HG03460 (cell line): ENCODE measurements at regions not wholly inside any gene's neighbourhood (a gene's known extent, or its start where the extent isn't known, plus 50 kb on each side); places are given as distances from the start of the nearest gene placed in this dataset.
"Not testable (repeated sequence)": the region's sequence is repeated elsewhere in the genome, so short reads cannot be mapped to it uniquely, and the experiment has no call there.

ENCODE experiments used
- ATAC-seq: cut with Tn5 transposase; IDR thresholded peaks from one replicate; pipeline ENCODE4 v1.9.1; 2021; ENCODE audit not compliant: unreplicated experiment

DNA sequence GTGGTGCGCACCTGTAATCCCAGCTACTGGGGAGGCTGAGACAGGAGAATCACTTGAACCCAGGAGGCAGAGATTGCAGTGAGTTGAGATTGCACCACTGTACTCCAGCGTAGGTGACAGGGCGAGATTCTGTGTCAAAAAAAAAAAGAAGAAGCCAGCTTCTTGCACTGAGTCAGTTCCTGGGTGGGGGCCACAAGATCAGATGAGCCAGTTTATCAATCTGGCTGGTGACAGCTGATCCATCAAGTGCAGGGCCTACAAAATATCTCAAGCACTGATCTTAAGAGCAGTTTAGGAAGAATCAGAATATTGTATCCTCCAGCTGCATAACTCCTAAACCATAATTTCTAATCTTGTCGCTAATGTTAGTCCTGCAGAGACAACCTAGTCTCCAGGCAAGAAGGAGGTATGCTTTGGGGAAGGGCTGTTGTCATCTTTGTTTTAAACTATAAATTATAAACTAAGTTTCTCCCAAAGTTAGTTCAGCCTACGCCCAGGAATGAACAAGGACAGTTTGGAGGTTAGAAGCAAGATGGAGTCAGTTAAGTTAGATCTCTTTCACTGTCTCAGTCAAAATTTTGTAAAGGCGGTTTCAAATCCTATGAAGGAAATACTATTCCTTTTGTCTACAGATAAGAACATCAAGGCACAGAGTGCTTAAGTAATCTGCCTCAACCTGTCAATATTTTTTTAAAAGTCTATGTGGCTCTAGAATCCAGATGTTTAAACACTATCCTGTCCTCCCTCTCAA, 139.0 kb upstream of the NUDT4 start:
- not testable (repeated sequence) for ATAC-seq

DNA sequence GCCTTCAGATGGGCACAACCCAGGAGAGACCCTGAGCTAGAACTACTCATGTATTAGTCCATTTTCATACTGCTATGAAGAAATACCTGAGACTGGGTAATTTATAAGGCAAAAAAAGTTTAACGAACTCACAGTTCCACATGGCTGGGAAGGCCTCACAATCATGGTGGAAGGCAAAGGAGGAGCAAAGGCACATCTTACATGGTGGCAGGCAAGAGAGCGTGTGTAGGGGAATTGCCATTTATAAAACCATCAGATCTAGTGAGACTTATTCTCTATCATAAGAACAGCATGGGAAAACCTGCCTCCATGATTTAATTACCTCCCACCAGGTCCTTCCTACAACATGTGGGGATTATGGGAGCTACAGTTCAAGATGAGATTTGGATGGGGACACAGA, 137.9 kb upstream of the NUDT4 start:
- not testable (repeated sequence) for ATAC-seq

DNA sequence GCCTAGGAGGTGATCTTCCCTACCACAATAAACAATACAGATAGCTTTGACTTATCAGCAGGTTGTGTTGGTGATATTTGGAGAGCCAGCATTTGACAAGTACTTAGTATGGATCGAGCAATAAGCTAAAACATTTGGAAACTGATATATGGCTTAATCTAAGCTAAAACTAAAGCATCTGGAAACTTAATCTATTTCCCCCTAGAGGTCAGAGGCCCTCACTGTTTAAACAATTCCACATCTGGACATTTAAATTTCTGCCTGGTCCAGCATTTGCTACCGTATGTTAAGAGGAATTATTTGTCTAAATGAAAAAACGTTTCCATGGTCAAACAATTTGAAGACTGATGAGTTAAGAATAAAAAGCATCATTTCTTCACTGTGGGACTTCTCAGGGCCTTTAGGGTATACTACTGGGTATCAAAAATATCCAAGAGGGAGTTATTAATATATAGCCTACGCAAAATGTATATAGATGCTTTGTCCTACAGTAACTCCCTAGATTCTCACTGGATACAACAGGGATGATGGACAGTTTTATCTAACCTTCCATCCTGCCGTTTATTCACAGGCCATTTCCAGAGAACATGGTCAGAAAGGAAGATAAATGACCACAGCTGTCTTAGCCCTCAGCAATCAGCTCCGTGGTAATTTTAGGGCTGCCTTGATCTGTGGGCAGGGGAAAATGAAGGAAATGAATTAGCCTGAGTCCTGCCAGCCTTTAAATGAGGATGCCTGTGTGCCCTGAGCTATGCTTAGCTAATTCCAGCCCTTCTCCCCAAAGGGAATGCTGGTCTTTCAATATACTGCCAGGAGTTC, 135.4 kb upstream of the NUDT4 start:
- no peak for ATAC-seq

DNA sequence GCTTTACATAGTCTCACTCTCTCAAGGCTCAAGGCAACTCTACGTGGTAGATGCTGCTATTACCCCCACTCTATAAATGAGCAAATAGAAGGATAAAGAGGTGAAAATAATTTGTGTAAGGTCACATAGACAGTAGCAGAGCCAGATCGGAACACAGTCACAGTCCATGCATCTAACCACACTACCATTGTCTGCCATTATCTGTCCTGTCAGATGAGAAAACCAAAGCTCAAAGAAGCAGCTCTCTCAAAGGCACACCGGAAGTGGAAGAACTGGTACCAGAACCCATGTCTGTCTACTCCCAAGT, 134.4 kb upstream of the NUDT4 start:
- ATAC-seq: peak; percentile 15

DNA sequence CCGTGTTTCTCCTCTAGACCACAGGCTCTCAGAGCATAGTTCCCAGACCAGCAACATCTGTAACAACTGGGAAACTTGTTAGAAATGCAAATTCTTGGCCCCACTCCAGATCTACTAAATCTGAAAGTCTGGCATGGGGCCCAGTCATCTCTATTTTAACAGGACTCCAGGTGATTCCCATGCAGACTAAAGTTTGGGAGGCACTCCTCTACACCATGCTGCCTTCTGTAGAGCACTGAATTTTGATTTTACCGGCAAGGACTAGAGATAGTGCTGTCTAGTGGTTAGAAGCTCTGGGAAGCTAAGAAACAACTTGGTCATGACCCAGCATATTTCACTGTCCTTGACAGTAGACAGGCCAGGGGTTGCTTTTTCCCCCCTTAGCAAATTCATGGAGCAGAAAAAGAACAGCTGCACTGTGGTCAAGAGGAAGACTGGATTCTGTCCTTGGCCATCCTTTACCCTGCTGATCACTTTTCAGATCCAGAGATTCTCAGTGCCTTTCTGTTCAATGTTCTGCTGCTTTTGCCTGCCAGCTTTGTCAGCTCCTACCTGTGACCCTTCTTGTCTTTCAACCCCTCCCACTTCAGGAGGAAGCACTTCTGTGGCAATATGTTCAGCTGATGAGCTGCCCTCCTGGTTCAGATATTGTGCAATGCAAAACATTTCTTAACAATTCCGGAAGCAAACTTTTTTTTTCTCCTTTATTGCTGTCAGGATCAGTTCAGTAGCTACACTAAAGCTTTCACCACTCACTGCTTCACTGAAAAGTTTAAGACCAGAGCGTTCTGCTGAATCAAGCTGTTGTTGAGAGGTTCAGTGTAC, 133.8 kb upstream of the NUDT4 start:
- ATAC-seq: peak; percentile 46

DNA sequence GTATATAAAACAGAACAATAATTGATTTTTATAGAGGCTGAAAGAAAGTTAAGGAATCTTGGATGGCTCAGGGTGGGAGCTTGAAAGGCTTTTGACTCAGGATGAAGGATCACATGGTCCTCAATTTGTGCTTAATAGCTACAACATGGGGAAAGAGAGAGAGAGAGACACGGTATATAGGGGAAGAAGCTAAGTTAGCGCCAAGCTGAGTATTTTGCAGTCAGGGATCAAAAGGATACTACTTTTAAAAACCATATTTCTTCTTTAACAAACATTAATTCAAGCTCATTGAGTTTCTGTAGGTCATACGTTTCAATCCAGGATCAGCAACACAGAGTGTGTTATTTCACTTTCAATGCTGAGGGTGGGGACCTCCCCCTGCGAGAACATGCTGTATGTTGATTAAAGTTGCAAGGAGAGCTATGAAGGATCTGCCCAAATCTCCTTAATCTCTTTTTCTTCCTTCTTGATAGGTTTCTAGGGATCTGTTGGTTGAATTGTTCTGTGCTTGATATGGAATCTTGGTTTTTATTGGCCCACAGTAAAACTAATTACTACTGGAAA, 133.1 kb upstream of the NUDT4 start:
- ATAC-seq: no peak

DNA sequence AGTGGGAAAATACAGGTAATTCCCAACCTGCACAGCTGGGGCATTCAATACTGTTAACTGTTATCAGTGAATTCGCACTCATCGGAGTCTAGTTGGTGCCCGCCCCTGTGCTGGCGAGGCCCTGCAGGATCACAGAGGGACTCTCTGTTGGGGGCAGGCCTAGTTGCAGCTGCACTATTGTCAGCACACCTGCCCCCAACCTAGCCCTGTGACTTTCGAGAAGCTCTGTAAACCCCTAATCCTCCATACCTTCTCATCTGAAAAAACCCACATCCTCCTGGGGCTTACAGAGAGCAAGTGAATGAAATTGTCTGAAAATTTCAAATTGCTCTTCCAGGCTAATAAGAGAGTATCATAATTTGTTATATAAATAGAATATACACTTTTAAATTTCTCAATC, 132.2 kb upstream of the NUDT4 start:
- ATAC-seq: peak; percentile 60

DNA sequence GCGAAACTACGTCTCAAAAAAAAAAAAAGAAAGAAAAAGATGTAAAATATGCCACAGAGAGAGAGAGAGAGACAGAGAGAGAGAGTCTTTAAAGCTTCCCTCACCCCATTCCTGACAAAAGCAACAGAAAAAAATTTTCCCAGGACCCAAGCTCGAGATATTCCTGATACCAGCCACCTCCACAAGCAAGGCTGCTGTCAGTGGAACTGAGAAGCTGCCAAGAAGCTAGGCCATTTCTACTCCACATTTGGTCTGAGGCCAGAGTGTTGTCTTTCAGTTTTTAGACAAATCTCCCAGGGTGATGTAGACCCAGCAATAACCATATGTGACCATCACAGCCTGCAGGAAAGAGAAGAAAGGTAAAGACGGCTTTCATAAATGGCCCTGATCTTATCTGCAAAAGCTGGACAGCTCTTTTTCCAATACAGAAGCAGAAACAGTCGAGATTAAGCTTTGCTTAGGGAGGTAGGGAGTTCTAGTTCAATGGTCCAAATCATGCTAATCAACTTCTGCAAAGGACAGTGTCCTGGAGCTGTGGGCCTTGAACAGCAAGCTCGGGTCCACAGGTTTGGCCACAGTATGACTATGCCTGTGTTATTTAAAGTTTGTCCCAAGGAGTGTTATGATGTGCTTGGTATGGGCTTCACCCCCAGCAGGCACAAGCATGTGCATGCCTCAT, 130.3 kb upstream of the NUDT4 start:
- no peak for ATAC-seq

DNA sequence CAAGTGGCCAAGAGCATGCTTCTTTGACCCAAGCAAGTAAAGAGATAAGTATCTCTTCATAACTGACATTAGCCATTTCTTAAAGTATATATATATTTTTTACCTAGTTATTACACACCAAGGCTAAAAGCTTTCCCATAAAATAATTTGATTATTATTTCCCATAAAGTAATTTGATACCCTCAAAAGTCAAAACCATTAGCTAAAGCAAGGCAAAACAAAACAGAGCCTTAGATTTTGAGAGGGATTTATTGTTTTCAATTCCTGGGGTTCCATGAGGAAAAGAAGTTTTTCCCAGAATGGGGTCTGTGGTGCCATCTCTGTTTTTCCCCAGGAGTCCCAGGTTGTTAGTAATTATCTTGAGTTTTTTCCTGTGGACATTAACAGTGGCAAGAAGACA, 125.5 kb upstream of the NUDT4 start:
- ATAC-seq: no peak

DNA sequence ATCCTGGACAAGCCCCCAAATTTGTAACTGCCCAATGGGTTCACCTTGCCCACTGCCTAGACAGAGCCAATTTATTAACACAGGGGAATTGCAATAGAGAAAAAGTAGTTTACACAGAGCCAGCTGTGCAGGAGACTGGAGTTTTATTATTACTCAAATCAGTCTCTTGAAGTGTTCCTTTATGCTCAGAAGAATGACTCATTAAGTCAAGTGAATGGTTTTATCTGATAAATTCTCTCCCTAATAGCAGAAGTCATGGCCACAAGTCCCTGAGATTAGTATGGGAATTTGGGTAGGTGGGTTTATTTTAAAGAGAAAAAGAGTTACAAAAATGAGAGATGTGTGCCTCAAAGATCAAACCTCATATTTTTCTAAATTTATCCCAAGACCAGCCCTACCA, 122.8 kb upstream of the NUDT4 start:
- no peak for ATAC-seq

DNA sequence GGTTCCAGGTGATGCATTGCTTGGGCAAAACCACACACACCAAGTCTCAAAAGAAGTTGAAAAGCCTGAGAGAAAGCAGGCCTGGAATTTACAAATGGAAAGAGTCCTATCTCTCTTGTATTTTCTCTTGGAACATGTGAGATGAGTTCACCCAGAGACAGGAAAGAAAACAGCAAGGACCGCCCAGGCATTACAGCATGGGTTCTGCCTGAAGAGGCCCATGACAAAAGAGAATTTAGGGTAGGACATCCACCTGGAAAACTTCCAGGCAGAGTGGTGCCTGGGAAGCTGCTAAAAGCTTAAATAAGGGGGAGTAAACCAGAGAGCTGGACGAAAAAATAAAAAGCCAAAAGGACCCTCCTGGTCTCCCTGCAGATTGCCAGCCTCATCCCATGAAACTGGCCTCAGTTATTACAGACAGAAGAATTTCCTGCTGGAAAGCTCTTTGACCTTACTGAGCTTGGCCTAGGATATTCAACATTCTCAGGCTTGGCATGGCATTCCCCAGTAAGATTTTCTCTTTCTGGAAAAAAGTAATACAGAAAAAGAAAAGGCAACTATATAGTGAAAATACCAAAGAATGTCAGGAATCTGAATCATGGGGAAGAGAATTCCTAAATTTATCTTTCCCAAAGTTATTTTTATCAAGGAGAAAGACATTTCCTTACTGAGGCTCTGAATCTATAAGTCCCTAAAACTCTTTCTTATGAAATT, 121.3 kb upstream of the NUDT4 start:
- no peak for ATAC-seq

DNA sequence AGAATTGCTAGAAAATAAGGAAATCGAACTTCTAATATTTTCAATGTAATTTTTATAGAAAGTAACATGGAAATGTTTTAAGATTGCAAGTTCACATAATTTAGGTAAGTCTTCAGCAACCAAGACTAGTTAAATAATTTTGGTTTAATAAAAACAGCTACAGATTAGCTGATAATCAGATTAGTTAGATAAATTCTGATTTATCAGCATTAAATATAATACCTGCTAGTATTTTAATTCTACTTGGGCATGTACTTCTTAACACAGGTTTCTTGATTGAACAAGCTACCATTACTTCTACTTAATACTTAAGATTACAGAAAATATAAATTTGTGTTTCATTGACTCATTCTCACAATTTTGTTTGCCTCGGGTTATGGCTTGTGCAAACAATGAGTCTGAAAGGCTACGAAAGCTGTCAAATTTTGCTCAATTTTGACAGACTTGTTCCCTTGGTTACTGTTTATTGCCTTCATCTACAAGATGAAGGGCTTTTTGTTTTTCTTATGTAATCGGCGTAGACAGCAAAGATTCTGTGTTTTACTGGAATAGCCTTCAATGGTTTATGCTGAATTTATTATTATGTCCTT, 116.1 kb upstream of the NUDT4 start:
- ATAC-seq: no peak

DNA sequence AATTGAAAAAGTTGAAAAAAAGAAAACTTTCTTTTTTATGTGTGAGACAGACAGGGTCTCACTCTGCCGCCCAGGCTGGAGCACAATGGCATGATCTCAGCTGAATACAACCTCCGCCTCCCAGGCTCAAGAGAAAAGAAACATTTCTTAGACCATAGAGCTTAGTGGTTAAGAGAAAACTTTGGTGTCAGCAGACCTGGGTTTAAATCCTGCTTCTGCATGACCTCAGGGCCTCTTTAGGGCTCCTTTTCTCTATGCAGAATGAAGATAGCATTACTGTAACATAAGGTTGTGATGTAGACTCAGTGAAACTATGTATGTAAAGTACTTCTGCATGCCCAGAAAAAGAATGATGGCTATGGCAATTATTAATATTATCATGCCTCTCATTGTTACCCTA, 104.7 kb upstream of the NUDT4 start:
- no peak for ATAC-seq

DNA sequence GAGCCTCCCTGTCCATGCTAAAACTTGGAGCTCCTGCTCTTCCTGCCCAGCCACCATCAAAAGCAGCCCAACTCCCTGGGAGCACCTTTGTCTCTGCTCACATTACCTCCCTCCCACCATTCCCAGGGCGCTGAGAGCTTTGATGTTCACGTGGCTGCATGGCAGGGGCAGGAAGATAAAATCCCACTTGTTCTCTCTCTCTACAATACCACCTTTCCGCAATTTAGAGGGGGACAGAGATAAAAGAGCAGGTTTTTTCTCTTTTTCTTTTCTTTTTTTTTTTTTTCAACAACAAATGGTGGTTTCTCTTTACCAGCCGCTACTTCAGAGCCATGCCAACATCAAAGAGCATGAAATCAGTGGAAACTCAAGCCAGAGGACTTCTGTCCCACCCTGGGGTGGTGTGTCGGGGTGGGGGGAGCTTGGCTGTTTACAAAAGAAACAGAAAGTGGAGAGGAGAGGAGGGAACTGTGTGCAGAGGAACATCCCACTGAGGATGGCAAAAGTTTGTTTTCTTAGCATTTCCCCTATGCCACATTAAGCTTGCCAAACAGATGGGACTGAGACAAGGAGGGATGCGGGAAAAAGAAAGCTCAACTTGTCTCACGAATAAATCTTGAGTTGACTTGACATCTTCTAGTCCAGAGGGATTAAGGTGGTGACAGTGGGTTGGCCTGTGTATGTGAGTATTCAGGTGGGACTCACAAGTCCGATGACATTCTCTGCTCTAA, 103.7 kb upstream of the NUDT4 start:
- ATAC-seq: no peak

DNA sequence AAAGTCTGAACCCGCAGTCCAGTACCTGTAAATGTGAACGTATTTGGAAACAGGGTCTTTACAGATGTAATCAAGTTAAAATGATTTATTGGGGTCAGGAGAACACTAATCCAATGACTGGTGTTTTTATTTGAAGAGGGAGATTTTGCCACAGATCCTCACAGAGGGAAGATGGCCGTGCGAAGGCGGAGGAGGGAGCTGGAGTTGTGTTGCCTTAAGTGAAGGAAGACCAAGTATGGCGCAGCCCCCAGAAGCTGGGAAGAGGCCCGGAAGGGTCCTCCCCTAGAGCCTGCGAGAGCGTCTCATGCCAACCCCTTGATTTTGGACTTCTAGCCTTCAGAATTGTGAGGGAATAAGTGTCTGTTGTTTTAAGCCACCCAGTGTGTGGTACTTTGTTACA, 102.8 kb upstream of the NUDT4 start:
- ATAC-seq: no peak

DNA sequence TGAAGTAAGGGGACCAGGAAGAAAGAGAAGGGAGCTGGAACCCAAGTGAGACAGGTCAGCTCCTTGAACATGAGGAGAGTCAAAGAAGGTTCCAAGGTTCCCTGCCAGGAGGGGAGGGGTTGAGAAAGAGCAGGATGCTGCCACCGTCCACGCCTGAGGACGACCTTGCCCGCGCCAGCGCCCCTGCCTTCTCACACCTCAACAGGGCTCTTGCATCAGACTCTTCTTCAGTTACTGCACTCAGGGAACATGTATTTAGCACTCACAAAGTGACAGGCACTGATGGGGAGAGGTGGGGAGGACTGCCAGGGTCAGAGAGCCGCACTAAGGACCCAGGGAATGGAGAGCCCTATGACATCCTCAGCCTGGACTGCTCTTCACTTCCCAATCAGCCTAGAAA, 102.1 kb upstream of the NUDT4 start:
- no peak for ATAC-seq

DNA sequence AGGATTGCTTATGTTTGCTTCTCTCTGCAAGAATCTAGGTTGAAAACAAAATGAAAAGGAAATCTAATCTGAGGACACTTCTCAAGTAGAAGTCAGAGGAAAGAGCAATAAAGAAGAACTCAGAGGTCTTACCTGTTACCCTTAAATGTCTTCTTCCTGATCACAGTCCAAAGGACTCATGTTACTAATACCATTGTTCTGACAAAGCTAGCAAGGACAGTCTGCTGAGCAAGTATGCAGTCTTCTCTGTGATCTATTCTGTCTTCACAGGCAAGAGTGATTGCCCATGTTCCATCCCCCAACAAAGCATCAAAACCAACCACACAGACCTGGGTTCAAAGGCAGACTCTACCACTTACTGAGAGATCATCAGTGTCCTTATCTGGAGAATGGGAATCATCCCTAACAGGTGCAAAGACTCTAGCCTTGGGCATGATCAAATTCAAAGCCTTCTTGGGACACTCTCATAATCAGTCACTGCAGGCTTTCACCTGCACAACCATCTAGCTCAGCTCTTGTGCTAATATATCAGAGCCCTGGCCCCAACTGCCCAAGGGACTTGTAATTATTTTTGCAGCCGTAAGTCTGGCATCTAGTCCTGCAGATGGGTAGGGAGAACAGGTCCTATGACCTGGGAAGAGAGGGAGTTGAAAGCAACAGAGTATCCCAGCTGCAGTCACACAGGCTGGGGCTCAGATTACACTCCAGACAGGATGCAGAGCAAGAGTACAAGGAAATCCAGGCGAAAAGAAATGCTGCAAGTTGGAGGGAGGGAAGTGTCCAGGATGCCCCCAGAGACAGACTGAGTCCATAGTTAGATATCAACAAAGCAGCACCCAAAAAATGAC, 97.9 kb upstream of the NUDT4 start:
- no peak for ATAC-seq

DNA sequence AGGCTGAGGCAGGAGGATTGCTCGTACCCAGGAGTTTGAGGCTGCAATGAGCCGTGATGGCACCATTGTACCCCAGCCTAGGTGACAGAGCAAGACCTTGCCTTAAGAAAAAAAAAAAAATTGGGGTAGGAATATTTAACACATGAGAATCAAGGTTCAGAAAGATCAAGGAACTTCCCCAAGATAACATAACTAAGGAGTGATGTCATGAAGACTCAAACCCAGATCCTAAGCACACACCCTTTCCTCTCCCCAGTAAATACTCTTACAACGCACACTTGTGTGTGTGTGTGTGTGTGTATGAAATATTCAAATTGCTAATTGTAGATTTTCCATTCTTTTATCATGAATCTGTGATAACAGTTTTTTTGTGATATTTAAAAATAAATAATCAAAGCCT, 90.6 kb upstream of the NUDT4 start:
- ATAC-seq: no peak
